ENCODE measurements at regions not wholly inside any gene's neighbourhood (a gene's known extent, or its start where the extent isn't known, plus 50 kb on each side); places are given as distances from the start of the nearest gene placed in this dataset.

- POLR2A ChIA-PET (ENCODE audit: low non-redundant PET): no interaction called here
Measured at GRCh38 chr11:33488971-33489370, 211.7 kb downstream of the C11orf91 start.

GRCh38 chr11:33480626-33481025 is 220.0 kb downstream of the C11orf91 start:
- Histone ChIP-seq H3K36me3 (ENCODE audit: insufficient read depth, low read length, poor library complexity, severe bottlenecking) (no peaks in the 10 kb centered on the region), H3K27ac (ENCODE audit: low read depth, low read length, poor library complexity, severe bottlenecking) (no peak overlapping the region), H3K4me3 (ENCODE audit: low read depth, low read length, poor library complexity, severe bottlenecking) (no peak overlapping the region), H3K4me1 (ENCODE audit: insufficient read depth, low read length, poor library complexity, severe bottlenecking) (no peaks in the 10 kb centered on the region), H3K27me3 (replicated peaks; ENCODE audit: insufficient read depth, low read depth, low read length, poor library complexity) (peaks cover 49% of the 10 kb centered on the region), H3K9me3 (ENCODE audit: low read depth, low read length, poor library complexity, severe bottlenecking) (no peaks in the 10 kb centered on the region)
- intact Hi-C loops (cut with micrococcal nuclease; ENCODE audit: unreplicated experiment): no loop called here
- TF ChIP-seq CTCF (conservative IDR thresholded peaks at IDR 0.05; ENCODE audit: low read depth, low read length) (no peak), EZH2 (IDR thresholded peaks at IDR 0.05; ENCODE audit: borderline replicate concordance, low read depth, low read length, poor library complexity, severe bottlenecking) (no peak)
- ChIA-PET CTCF (no interaction called here), POLR2A (ENCODE audit: low non-redundant PET) (no interaction called here)
- no TSS peak for BruUV-seq (replicated peaks)
- no peak for DNase-seq (ENCODE audit: low spot score)

More at GRCh38 chr11:33488971-33489370, 211.7 kb downstream of the C11orf91 start:
- Histone ChIP-seq H3K27me3 (replicated peaks; ENCODE audit: insufficient read depth, low read depth, low read length, poor library complexity) (peaks cover 35% of the 10 kb centered on the region), H3K9me3 (ENCODE audit: low read depth, low read length, poor library complexity, severe bottlenecking) (no peaks in the 10 kb centered on the region), H3K4me3 (ENCODE audit: low read depth, low read length, poor library complexity, severe bottlenecking) (no peak overlapping the region), H3K27ac (ENCODE audit: low read depth, low read length, poor library complexity, severe bottlenecking) (no peak overlapping the region), H3K36me3 (ENCODE audit: insufficient read depth, low read length, poor library complexity, severe bottlenecking) (no peaks in the 10 kb centered on the region), H3K4me1 (ENCODE audit: insufficient read depth, low read length, poor library complexity, severe bottlenecking) (no peaks in the 10 kb centered on the region)
- CTCF ChIA-PET: no interaction called here
- no peak for DNase-seq (ENCODE audit: low spot score)
- intact Hi-C loops (cut with micrococcal nuclease; ENCODE audit: unreplicated experiment): no loop called here
- no TSS peak for BruUV-seq (replicated peaks)
- no peak for TF ChIP-seq CTCF (conservative IDR thresholded peaks at IDR 0.05; ENCODE audit: low read depth, low read length)
- no peak for TF ChIP-seq EZH2 (IDR thresholded peaks at IDR 0.05; ENCODE audit: borderline replicate concordance, low read depth, low read length, poor library complexity, severe bottlenecking)

- Histone ChIP-seq H3K4me1 (ENCODE audit: insufficient read depth, low read length, poor library complexity, severe bottlenecking) (no peaks in the 10 kb centered on the region), H3K36me3 (ENCODE audit: insufficient read depth, low read length, poor library complexity, severe bottlenecking) (no peaks in the 10 kb centered on the region), H3K4me3 (ENCODE audit: low read depth, low read length, poor library complexity, severe bottlenecking) (no peak overlapping the region), H3K27ac (ENCODE audit: low read depth, low read length, poor library complexity, severe bottlenecking) (no peak overlapping the region), H3K9me3 (ENCODE audit: low read depth, low read length, poor library complexity, severe bottlenecking) (no peaks in the 10 kb centered on the region), H3K27me3 (replicated peaks; ENCODE audit: insufficient read depth, low read depth, low read length, poor library complexity) (peaks cover 49% of the 10 kb centered on the region)
- POLR2A ChIA-PET (ENCODE audit: low non-redundant PET): interaction anchor here (0.7 kb wide), 1 partner anchor 353 kb away, joined by 4 read pairs; no protein-coding TSS in a partner anchor
- no TSS peak for BruUV-seq (replicated peaks)
- DNase-seq (ENCODE audit: low spot score): no peak
- TF ChIP-seq CTCF (conservative IDR thresholded peaks at IDR 0.05; ENCODE audit: low read depth, low read length) (no peak), EZH2 (IDR thresholded peaks at IDR 0.05; ENCODE audit: borderline replicate concordance, low read depth, low read length, poor library complexity, severe bottlenecking) (no peak)
- intact Hi-C loops (cut with micrococcal nuclease; ENCODE audit: unreplicated experiment): no loop called here
- CTCF ChIA-PET: interaction anchor here (1.3 kb wide), 1 partner anchor 263 kb away, joined by 4 read pairs; no protein-coding TSS in a partner anchor
Measured at GRCh38 chr11:33479231-33479630, 221.4 kb downstream of the C11orf91 start.

All from A673 (cell line).